Mesothelial cell of epicardium (in vitro differentiated cells): ENCODE measurements at regions not wholly inside any gene's neighbourhood (a gene's known extent, or its start where the extent isn't known, plus 50 kb on each side); places are given as distances from the start of the nearest gene placed in this dataset.
"Not testable (repeated sequence)": the region's sequence is repeated elsewhere in the genome, so short reads cannot be mapped to it uniquely, and the experiment has no call there.

Experiments used
- DNase-seq, 2 experiments: peaks; one replicate each; pipeline ENCODE4 v3.0.0; 2021; ENCODE audit warnings: low spot score in 2 of 2; ENCODE audit not compliant: unreplicated experiment in 2 of 2
- H3K27ac Mint-ChIP-seq: 2 replicates; pipeline ENCODE4 v1.8.0; 2021; ENCODE audit warnings: mixed read lengths
- H3K27me3 Mint-ChIP-seq: 2 replicates; pipeline ENCODE4 v1.8.0; 2021; ENCODE audit warnings: low read depth, mixed read lengths
- H3K36me3 Mint-ChIP-seq: 2 replicates; pipeline ENCODE4 v1.8.0; 2021; ENCODE audit warnings: mixed read lengths
- H3K4me1 Mint-ChIP-seq: 2 replicates; pipeline ENCODE4 v1.8.0; 2021; ENCODE audit warnings: mixed read lengths
- H3K4me3 Mint-ChIP-seq: 2 replicates; pipeline ENCODE4 v1.8.0; 2021; ENCODE audit warnings: mild to moderate bottlenecking, moderate library complexity, mixed read lengths
- H3K9me3 Mint-ChIP-seq: 2 replicates; pipeline ENCODE4 v1.8.0; 2021; ENCODE audit warnings: mixed read lengths
- CTCF ChIP-seq: fragments of 200-600 bp; sonication (generic); IDR thresholded peaks from one replicate; pipeline ENCODE4 v1.5.0; 2021; ENCODE audit warnings: antibody characterized with exemption; ENCODE audit not compliant: unreplicated experiment

DNA sequence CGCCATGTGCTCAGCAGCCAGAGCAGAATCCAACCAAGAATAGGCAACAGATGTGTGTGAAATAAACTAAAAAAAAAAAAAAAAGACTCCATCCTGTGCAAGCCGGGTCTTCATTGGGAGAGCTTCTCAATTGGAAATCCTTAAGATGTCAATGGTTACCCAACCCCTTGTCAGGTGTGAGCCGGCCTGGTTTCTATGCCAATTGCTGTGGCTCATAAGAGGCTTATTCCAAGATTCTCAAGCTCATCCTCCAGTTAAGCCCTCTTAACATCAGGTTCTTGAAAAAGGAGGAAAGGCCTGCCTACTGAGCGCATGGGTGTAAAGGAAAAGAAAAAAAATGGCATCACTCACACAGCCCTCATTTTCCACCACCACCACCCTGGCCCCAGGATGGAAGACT, 1084.6 kb downstream of the UQCRFS1 start:
- H3K27ac Mint-ChIP-seq: no peak overlapping the region

GRCh38 chr19:28126135-28126898, 1086.6 kb downstream of the UQCRFS1 start:
- DNase-seq: no peak
- Mint-ChIP-seq H3K4me1 (peaks cover 46% of the 10 kb centered on the region), H3K27ac (peak overlapping the region; percentile 14), H3K36me3 (no peaks in the 10 kb centered on the region), H3K9me3 (no peaks in the 10 kb centered on the region), H3K4me3 (no peak overlapping the region), H3K27me3 (no peaks in the 10 kb centered on the region)
- TF ChIP-seq CTCF: no peak

More for the DNA sequence above, 1084.6 kb downstream of the UQCRFS1 start:
- Mint-ChIP-seq H3K9me3 (no peaks in the 10 kb centered on the region), H3K4me3 (no peak overlapping the region), H3K36me3 (no peaks in the 10 kb centered on the region), H3K27me3 (no peaks in the 10 kb centered on the region), H3K4me1 (peaks cover 51% of the 10 kb centered on the region)
- no peak for DNase-seq
- no peak for TF ChIP-seq CTCF

DNA sequence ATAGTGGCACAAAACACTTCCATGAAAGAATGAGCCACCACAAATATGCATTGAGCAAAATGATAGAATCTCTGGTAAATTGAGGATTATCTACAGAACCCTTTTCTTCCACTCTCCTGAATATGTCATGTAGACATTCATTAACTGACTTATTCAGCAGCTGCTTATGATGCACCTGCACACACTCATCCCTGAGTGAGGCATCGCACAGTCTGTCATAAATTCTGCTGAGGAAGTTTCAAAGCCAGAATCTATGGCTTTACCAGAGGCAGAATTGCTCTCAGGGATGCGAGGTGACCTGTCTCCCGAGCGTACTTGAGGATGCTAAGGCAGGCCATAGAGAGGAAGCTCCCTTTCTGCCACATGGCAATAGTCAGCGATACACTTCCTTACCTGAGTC, 1090.2 kb downstream of the UQCRFS1 start:
- DNase-seq: no peak
- H3K27ac Mint-ChIP-seq: no peak overlapping the region
- H3K27me3 Mint-ChIP-seq: no peaks in the 10 kb centered on the region
- TF ChIP-seq CTCF: no peak
- H3K4me3 Mint-ChIP-seq: no peak overlapping the region
- H3K9me3 Mint-ChIP-seq: no peaks in the 10 kb centered on the region
- peaks cover 22% of the 10 kb centered on the region for H3K4me1 Mint-ChIP-seq
- H3K36me3 Mint-ChIP-seq: no peaks in the 10 kb centered on the region

DNA sequence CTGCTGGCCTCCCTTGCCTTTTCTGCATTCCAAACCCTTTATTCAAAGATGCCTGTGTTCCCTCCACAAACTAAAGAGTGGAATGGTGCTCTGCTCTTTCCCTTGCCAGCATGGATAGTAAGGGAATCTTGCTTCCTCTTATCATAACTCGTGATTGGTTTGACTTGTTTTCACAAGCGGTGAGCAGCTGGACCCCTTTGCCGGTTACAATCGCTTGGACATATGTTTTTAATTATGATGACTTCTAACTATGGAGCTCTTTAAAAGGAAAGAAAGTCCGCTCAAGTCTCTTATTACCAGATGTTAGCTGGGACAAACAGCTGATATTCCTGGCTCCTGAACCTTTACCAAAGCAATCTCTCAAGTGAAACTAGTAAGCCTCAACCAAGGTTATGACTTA, 1094.7 kb downstream of the UQCRFS1 start:
- Mint-ChIP-seq H3K4me3 (no peak overlapping the region), H3K4me1 (peaks cover 4% of the 10 kb centered on the region), H3K27ac (no peak overlapping the region), H3K36me3 (no peaks in the 10 kb centered on the region), H3K27me3 (peaks cover 1% of the 10 kb centered on the region), H3K9me3 (peaks cover 4% of the 10 kb centered on the region)
- TF ChIP-seq CTCF: no peak
- no peak for DNase-seq

- H3K27ac Mint-ChIP-seq: no peak overlapping the region
- H3K9me3 Mint-ChIP-seq: peaks cover 4% of the 10 kb centered on the region
- H3K4me3 Mint-ChIP-seq: no peak overlapping the region
- peaks cover 4% of the 10 kb centered on the region for H3K4me1 Mint-ChIP-seq
- no peak for DNase-seq
- H3K27me3 Mint-ChIP-seq: peaks cover 1% of the 10 kb centered on the region
- H3K36me3 Mint-ChIP-seq: no peaks in the 10 kb centered on the region
- no peak for TF ChIP-seq CTCF
Measured at GRCh38 chr19:28117143-28117542, 1095.8 kb downstream of the UQCRFS1 start.

DNA sequence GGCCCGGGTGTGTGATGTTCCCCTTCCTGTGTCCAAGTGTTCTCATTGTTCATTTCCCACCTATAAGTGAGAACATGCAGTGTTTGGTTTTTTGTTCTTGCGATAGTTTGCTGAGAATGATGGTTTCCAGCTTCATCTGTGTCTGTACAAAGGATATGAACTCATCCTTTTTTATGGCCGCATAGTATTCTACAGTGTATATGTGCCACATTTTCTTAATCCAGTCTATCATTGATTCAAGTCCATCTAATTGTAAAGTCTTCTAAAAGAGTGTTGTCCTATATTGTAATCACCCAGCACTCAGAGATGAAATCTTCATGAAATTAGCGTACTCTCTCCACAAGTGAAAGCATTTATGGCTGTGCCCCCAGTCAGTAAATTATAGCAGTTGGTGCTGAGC, 1096.6 kb downstream of the UQCRFS1 start:
- not testable (repeated sequence) for DNase-seq, H3K27me3 Mint-ChIP-seq, H3K9me3 Mint-ChIP-seq, H3K27ac Mint-ChIP-seq, H3K4me3 Mint-ChIP-seq, H3K36me3 Mint-ChIP-seq, H3K4me1 Mint-ChIP-seq
